H1 (cell line): ENCODE measurements at regions not wholly inside any gene's neighbourhood (a gene's known extent, or its start where the extent isn't known, plus 50 kb on each side); places are given as distances from the start of the nearest gene placed in this dataset.
A peak's percentile ranks its signal among the peaks of the same experiment; 100 is the strongest.

Experiments
- CTCF ChIA-PET: fragments of 300-600 bp; sonication (Branson Sonifier 250); formaldehyde crosslinking; loops from one replicate; lab custom pipeline; 2021; ENCODE audit not compliant: partially characterized antibody; lab: Charles Lee
- POLR2A ChIA-PET: fragments of 300-600 bp; sonication (Branson Sonifier 250); formaldehyde crosslinking; loops from one replicate; lab custom pipeline; 2021; ENCODE audit warnings: inconsistent platforms; ENCODE audit not compliant: partially characterized antibody; lab: Charles Lee
- DNase-seq, 2 experiments: peaks; one replicate each; pipeline versions ENCODE4 v3.0.0 to v3.0.0-alpha.2; 2010 to 2022; ENCODE audit warnings: low spot score in 2 of 2, low read depth in 1 of 2, mixed read lengths in 1 of 2
- FAIRE-seq: peaks from 2 replicates; lab custom pipeline; 2011; peaks lifted over from hg19 to GRCh38; lab: Jason Lieb, UNC
- H2AFZ ChIP-seq: 2 replicates; pipeline ENCODE4 v1.8.1; 2012; ENCODE audit warnings: low read length, inconsistent platforms
- H2AK5ac ChIP-seq: 2 replicates; pipeline ENCODE4 v1.6.1; 2013; ENCODE audit warnings: low read depth, low read length
- H2BK120ac ChIP-seq: replicated peaks from 2 replicates; pipeline ENCODE3; 2013; ENCODE audit warnings: low read depth, low read length, inconsistent platforms
- H2BK12ac ChIP-seq: 2 replicates; pipeline ENCODE4 v1.6.1; 2013; ENCODE audit warnings: low read depth, low read length
- H2BK15ac ChIP-seq: 2 replicates; pipeline ENCODE4 v1.6.1; 2013; ENCODE audit warnings: low read length
- H2BK20ac ChIP-seq: 2 replicates; pipeline ENCODE4 v1.6.1; 2013; ENCODE audit warnings: low read length
- H2BK5ac ChIP-seq: 2 replicates; pipeline ENCODE4 v1.6.1; 2013; ENCODE audit warnings: low read depth, low read length
- H3K14ac ChIP-seq: 2 replicates; pipeline ENCODE4 v1.6.1; 2013; ENCODE audit warnings: inconsistent platforms; ENCODE audit not compliant: insufficient read length
- H3K18ac ChIP-seq: 2 replicates; pipeline ENCODE4 v1.6.1; 2013; ENCODE audit warnings: low read length; ENCODE audit errors: extremely low read depth
- H3K23ac ChIP-seq: 2 replicates; pipeline ENCODE4 v1.6.1; 2013; ENCODE audit warnings: inconsistent platforms; ENCODE audit not compliant: insufficient read length
- H3K23me2 ChIP-seq: 2 replicates; pipeline ENCODE4 v1.6.1; 2013; ENCODE audit warnings: low read depth, low read length
- H3K27ac ChIP-seq: 2 replicates; pipeline ENCODE4 v1.6.1; 2011; ENCODE audit warnings: low read depth, low read length, inconsistent platforms
- H3K27me3 ChIP-seq, 4 experiments: replicated peaks in 1 of 4; 1 replicate in 1 of 4; 2 replicates in 3 of 4; pipeline versions ENCODE4 v1.6.1 to v1.8.1; 2011 to 2013; ENCODE audit warnings: low read length in 3 of 4, mild to moderate bottlenecking in 3 of 4, inconsistent platforms in 2 of 4, mixed read lengths in 2 of 4, moderate library complexity in 1 of 4; ENCODE audit not compliant: control insufficient read depth in 3 of 4, insufficient read depth in 3 of 4; ENCODE audit errors: extremely low read depth in 1 of 4
- H3K36me3 ChIP-seq, 4 experiments: 2 replicates each; pipeline versions ENCODE4 v1.6.1 to v1.8.1; 2011 to 2013; ENCODE audit warnings: mild to moderate bottlenecking in 4 of 4, low read length in 3 of 4, moderate library complexity in 2 of 4, control low read depth in 1 of 4, inconsistent platforms in 1 of 4; ENCODE audit not compliant: insufficient read depth in 4 of 4, control insufficient read depth in 2 of 4
- H3K4ac ChIP-seq: replicated peaks from 2 replicates; pipeline ENCODE3; 2013; ENCODE audit warnings: low read length, low read depth, mixed read lengths, inconsistent platforms; ENCODE audit not compliant: insufficient read length
- H3K4me1 ChIP-seq, 4 experiments: replicated peaks in 1 of 4; 1 replicate in 1 of 4; 2 replicates in 3 of 4; pipeline versions ENCODE4 v1.6.1 to v1.8.1; 2011 to 2013; ENCODE audit warnings: low read length in 3 of 4, inconsistent platforms in 2 of 4, mixed read lengths in 1 of 4; ENCODE audit not compliant: insufficient read depth in 4 of 4, control insufficient read depth in 3 of 4
- H3K4me2 ChIP-seq, 2 experiments: 2 replicates each; pipeline versions ENCODE4 v1.6.1 to v1.8.1; 2011 to 2013; ENCODE audit warnings: low read depth in 2 of 2, low read length in 2 of 2, control low read depth in 1 of 2, inconsistent platforms in 1 of 2, mild to moderate bottlenecking in 1 of 2; ENCODE audit not compliant: insufficient read depth in 1 of 2
- H3K4me3 ChIP-seq, 4 experiments: fragments of 200-600, 300-600 bp in 1 of 4; sonication (generic), shearing (Covaris generic), sonication (Bioruptor Twin) in 1 of 4; 2 replicates each; pipeline versions ENCODE4 v1.5.1 to v1.8.1; 2011 to 2016; ENCODE audit warnings: low read length in 4 of 4, low read depth in 3 of 4, control low read depth in 2 of 4, inconsistent platforms in 2 of 4, mild to moderate bottlenecking in 2 of 4, mixed read lengths in 1 of 4, moderate library complexity in 1 of 4; ENCODE audit not compliant: insufficient read depth in 2 of 4; ENCODE audit errors: extremely low read depth in 1 of 4
- H3K56ac ChIP-seq: replicated peaks from 2 replicates; pipeline ENCODE3; 2013; ENCODE audit warnings: low read depth, mild to moderate bottlenecking, mixed read lengths, low read length, inconsistent platforms; ENCODE audit not compliant: insufficient read length
- H3K79me1 ChIP-seq: 2 replicates; pipeline ENCODE4 v1.6.1; 2013; ENCODE audit warnings: low read depth, low read length, control low read depth
- H3K79me2 ChIP-seq, 2 experiments: 2 replicates each; pipeline versions ENCODE4 v1.6.1 to v1.8.1; 2012 to 2013; ENCODE audit warnings: low read length in 2 of 2, mild to moderate bottlenecking in 2 of 2, inconsistent platforms in 1 of 2; ENCODE audit not compliant: insufficient read depth in 2 of 2, control insufficient read depth in 1 of 2
- H3K9ac ChIP-seq, 4 experiments: replicated peaks in 1 of 4; 1 replicate in 1 of 4; 2 replicates in 3 of 4; pipeline versions ENCODE4 v1.6.1 to v1.8.1; 2011 to 2013; ENCODE audit warnings: low read depth in 3 of 4, low read length in 3 of 4, control low read depth in 2 of 4, mild to moderate bottlenecking in 2 of 4, moderate library complexity in 2 of 4, inconsistent platforms in 1 of 4; ENCODE audit errors: extremely low read depth in 1 of 4
- H3K9me3 ChIP-seq, 2 experiments: 2 replicates each; pipeline versions ENCODE4 v1.6.1 to v1.8.1; 2012 to 2013; ENCODE audit warnings: mild to moderate bottlenecking in 2 of 2, moderate library complexity in 2 of 2, control low read depth in 1 of 2, inconsistent platforms in 1 of 2, low read depth in 1 of 2, low read length in 1 of 2, mixed read lengths in 1 of 2; ENCODE audit not compliant: insufficient read depth in 2 of 2
- H4K20me1 ChIP-seq, 2 experiments: replicated peaks in 1 of 2; 2 replicates each; pipeline versions ENCODE3 to v1.8.1; 2011 to 2013; ENCODE audit warnings: inconsistent platforms in 2 of 2, low read length in 2 of 2, mild to moderate bottlenecking in 1 of 2; ENCODE audit not compliant: insufficient read depth in 2 of 2, control insufficient read depth in 1 of 2
- H4K5ac ChIP-seq: 2 replicates; pipeline ENCODE4 v1.6.1; 2013; ENCODE audit warnings: low read length, low read depth, mixed read lengths, inconsistent platforms; ENCODE audit not compliant: insufficient read length
- H4K8ac ChIP-seq: 2 replicates; pipeline ENCODE4 v1.8.0; 2013; ENCODE audit warnings: mild to moderate bottlenecking, moderate library complexity, low read length, inconsistent platforms; ENCODE audit not compliant: insufficient read depth; ENCODE audit errors: extremely low read depth
- H4K91ac ChIP-seq: replicated peaks from 2 replicates; pipeline ENCODE3; 2013; ENCODE audit warnings: low read length, mixed read lengths, inconsistent platforms; ENCODE audit not compliant: insufficient read length
- CBX8 ChIP-seq: fragments of 300-800, 300-1000 bp; sonication (generic); IDR thresholded peaks from 2 replicates; pipeline ENCODE4 v1.7.1; 2016; ENCODE audit warnings: low read depth, low read length, borderline replicate concordance
- EGR1 ChIP-seq: IDR thresholded peaks from 2 replicates; pipeline ENCODE4 v1.6.1; 2011; ENCODE audit warnings: low read depth, low read length, borderline replicate concordance
- JUND ChIP-seq: IDR thresholded peaks from 2 replicates; pipeline ENCODE4 v1.6.1; 2011; ENCODE audit warnings: mild to moderate bottlenecking, improper control_type of control experiment, low read length
- KDM1A ChIP-seq: fragments of 200-600, 300-600 bp; sonication (generic); IDR thresholded peaks from 2 replicates; pipeline ENCODE4 v1.7.1; 2016; ENCODE audit warnings: mild to moderate bottlenecking, low read length, borderline replicate concordance
- KDM5A ChIP-seq: fragments of 200-600 bp; IDR thresholded peaks from 2 replicates; pipeline ENCODE4 v1.7.1; 2012; ENCODE audit warnings: mild to moderate bottlenecking, low read length, inconsistent platforms, mixed read lengths
- RXRA ChIP-seq: IDR thresholded peaks from 2 replicates; pipeline ENCODE4 v1.6.1; 2011; ENCODE audit warnings: low read depth, mild to moderate bottlenecking, low read length, moderate library complexity; ENCODE audit not compliant: insufficient read depth
- SIN3A ChIP-seq, 2 experiments: IDR thresholded peaks in 1 of 2; conservative IDR thresholded peaks in 1 of 2; 2 replicates each; pipeline ENCODE4 v1.6.1; 2011 to 2012; ENCODE audit warnings: low read length in 2 of 2, improper control_type of control experiment in 1 of 2, low read depth in 1 of 2, mild to moderate bottlenecking in 1 of 2
- SIX5 ChIP-seq: IDR thresholded peaks from 2 replicates; pipeline ENCODE4 v1.6.1; 2011; ENCODE audit warnings: mild to moderate bottlenecking, low read depth, low read length
- SRF ChIP-seq: IDR thresholded peaks from 2 replicates; pipeline ENCODE4 v1.6.1; 2011; ENCODE audit warnings: mild to moderate bottlenecking, low read depth, low read length, moderate library complexity
- TAF1 ChIP-seq: IDR thresholded peaks from 2 replicates; pipeline ENCODE4 v1.6.1; 2011; ENCODE audit warnings: mild to moderate bottlenecking, low read depth, low read length
- WGBS, 2 experiments: shearing (Covaris generic) in 1 of 2; methylation state at CpG; one replicate each; pipeline versions ENCODE4 v1.1.6 to v1.1.7; 2013 to 2015; ENCODE audit warnings: low lambda C conversion rate in 2 of 2, mixed read lengths in 2 of 2, inconsistent platforms in 1 of 2, low coverage in 1 of 2, missing lambda C conversion rate in 1 of 2; ENCODE audit not compliant: insufficient replicate concordance in 2 of 2, insufficient coverage in 1 of 2, insufficient read length in 1 of 2; ENCODE audit errors: extremely low coverage in 1 of 2, missing lambda C conversion rate in 1 of 2; 5-methylcytosine and 5-hydroxymethylcytosine counted together
- TF ChIP-seq, protein P1 (sequence below): IDR thresholded peaks from 2 replicates; pipeline ENCODE4 v1.6.1; 2012; ENCODE audit warnings: inconsistent platforms
- TF ChIP-seq, protein P2 (sequence below): IDR thresholded peaks from 2 replicates; pipeline ENCODE4 v1.6.1; 2012; ENCODE audit warnings: low read length, inconsistent platforms

DNA sequence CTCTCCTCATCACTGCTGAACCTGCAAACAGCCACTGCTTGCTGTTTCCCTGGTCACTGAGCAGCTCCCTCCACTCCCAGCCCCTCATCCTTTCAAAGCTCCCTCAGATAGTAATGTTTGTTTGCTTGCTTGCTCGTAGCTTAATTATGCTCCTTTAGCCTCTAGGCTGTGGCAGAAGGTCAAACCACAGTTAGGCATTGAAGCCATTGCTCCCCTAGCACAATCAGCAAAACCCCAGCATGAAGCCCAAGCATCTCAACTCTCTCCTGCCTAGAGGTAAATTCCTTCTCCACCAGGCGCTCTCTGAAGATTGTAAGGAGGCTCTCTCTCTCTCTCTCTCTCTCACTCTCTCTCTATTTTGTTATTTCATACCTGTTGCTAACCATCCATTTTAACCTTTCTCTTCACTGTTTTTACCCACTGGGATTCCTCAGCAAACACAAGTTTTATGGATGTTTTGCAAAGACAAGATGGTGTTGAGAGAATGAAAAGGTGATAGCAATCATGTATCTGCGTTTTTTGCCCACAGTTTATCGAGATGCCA, 135.9 kb upstream of the HNRNPA3 start:
- FAIRE-seq, result no peak
- no peaks in the 10 kb centered on the region for H3K27me3 ChIP-seq
- no peaks in the 10 kb centered on the region for H4K20me1 ChIP-seq
- H2BK20ac ChIP-seq, result no peak overlapping the region
- no peak overlapping the region for H2AK5ac ChIP-seq
- no peak overlapping the region for H3K4ac ChIP-seq
- POLR2A ChIA-PET, result no interaction called here
- no peak overlapping the region for H3K56ac ChIP-seq
- CTCF ChIA-PET, result interaction anchor here (0.8 to 1.8 kb wide), 8 partner anchors 9 to 85 kb away, joined by 3 to 6 read pairs (median 3); no protein-coding TSS in a partner anchor
- no peak overlapping the region for H2BK12ac ChIP-seq
- no peak for DNase-seq
- H3K79me1 ChIP-seq, result no peaks in the 10 kb centered on the region
- no peaks in the 10 kb centered on the region for H3K79me2 ChIP-seq
- H3K23me2 ChIP-seq, result no peaks in the 10 kb centered on the region
- H3K14ac ChIP-seq, result no peak overlapping the region
- H3K36me3 ChIP-seq, result no peaks in the 10 kb centered on the region
- peaks cover 0 to 4% (median 2%) of the 10 kb centered on the region in 4 experiments; a peak in 3 of 7 replicates for H3K4me1 ChIP-seq
- H3K27ac ChIP-seq, result no peak overlapping the region
- peak overlapping the region; percentile 16 for H2AFZ ChIP-seq
- H4K5ac ChIP-seq, result no peak overlapping the region
- H4K91ac ChIP-seq, result no peak overlapping the region
- no peak overlapping the region for H4K8ac ChIP-seq
- H3K4me3 ChIP-seq, result no peak overlapping the region
- no peaks in the 10 kb centered on the region for H3K9me3 ChIP-seq
- no peak overlapping the region for H2BK15ac ChIP-seq
- WGBS, 2 experiments, result 86% methylated on average over 4 of the region's 4 CpGs; no CpG with 5 or more reads in 1 of the 2 experiments
- H3K9ac ChIP-seq, result no peak overlapping the region
- no peak overlapping the region for H3K18ac ChIP-seq
- no peak overlapping the region for H3K4me2 ChIP-seq
- H2BK5ac ChIP-seq, result no peak overlapping the region
- no peak overlapping the region for H3K23ac ChIP-seq
- no peak overlapping the region for H2BK120ac ChIP-seq
- TF ChIP-seq TAF1 (no peak), SIX5 (no peak), CBX8 (no peak), SIN3A (conservative IDR thresholded peaks at IDR 0.05 in 1 of 2, IDR thresholded peaks at IDR 0.05 in 1 of 2; ENCODE audit: low read depth in 1 of 2, low read length in 2 of 2) (no peak), SRF (no peak), RXRA (no peak), KDM5A (no peak), JUND (no peak), EGR1 (no peak), KDM1A (no peak)
- TF ChIP-seq, protein P1, sequence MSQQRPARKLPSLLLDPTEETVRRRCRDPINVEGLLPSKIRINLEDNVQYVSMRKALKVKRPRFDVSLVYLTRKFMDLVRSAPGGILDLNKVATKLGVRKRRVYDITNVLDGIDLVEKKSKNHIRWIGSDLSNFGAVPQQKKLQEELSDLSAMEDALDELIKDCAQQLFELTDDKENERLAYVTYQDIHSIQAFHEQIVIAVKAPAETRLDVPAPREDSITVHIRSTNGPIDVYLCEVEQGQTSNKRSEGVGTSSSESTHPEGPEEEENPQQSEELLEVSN, result no peak
- TF ChIP-seq, protein P2, sequence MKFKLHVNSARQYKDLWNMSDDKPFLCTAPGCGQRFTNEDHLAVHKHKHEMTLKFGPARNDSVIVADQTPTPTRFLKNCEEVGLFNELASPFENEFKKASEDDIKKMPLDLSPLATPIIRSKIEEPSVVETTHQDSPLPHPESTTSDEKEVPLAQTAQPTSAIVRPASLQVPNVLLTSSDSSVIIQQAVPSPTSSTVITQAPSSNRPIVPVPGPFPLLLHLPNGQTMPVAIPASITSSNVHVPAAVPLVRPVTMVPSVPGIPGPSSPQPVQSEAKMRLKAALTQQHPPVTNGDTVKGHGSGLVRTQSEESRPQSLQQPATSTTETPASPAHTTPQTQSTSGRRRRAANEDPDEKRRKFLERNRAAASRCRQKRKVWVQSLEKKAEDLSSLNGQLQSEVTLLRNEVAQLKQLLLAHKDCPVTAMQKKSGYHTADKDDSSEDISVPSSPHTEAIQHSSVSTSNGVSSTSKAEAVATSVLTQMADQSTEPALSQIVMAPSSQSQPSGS, result no peak
